T1000 (cell line): ENCODE measurements at regions not wholly inside any gene's neighbourhood (a gene's known extent, or its start where the extent isn't known, plus 50 kb on each side); places are given as distances from the start of the nearest gene placed in this dataset.
"Not testable (repeated sequence)": the region's sequence is repeated elsewhere in the genome, so short reads cannot be mapped to it uniquely, and the experiment has no call there.

Source experiments
- DNase-seq: peaks from one replicate; lab custom pipeline; 2025; ENCODE audit warnings: mixed read lengths; lab: John Stamatoyannopoulos, UW

DNA sequence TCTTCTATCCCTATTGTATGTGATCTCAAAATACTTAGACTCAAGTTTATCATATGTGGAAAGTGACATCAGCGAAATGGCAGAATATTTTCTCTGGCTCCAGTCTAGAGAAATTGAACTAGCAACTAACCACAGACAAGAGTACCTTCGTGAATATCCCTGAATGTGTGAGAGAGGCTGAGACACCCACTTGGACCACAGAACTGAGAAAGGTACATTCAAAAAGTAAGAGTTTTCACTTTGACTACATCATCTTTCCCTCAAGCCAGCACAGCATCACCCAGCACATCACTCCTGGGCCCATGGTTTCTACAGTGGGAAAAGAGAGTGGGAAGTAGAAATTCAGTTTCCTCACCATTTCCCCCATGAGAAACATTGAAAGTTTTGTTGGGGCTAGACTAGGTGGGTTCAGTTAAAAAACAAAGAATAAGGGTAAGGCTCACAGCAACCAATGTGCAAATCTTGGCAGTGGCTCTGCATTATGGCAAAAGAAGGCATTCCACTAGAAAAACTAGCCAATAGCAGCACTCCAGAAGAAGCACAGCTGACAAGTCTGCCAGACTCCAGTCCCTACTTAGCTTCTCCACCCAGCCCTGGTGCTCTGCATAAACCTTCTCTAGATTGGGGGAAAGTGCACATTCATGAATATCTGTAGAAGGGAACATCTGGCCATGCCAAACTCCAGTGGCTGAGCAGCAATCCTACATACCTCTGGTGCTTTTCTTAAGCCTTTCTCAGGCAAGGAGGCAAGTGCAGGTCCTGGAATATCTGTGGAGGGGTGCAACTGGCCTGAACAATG lies 225.6 kb upstream of the VLDLR start:
- no peak for DNase-seq

DNA sequence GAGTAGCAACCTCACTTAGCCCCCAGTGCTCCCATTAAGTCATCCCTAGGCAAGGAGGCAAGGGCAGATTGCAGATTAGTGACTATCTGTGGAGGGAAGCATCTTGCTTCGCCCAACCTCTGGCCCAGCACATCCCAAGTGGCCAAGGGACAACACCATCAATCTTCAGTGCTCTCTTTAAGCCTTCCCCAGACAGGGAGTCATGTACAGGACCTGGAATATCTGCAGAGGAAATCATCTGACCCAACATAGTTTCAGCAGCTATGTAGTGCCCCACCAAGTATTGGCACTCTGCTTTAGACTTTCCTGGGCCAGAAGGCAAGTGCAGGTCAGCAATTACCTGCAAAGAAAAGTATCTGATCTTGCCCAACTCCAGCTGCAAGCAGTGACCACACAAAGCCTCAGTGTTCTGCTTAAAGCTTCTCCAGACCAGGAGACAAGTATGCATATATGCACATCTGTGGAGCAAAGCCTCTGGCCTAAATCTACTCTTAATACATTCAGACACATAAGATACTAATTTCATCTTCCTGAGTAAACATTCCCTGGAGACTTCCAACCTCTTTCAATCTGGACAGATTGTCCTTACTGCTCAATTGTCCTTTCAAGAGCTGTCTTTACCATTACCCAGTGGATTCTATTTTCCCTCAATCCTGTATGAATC lies 224.8 kb upstream of the VLDLR start:
- no peak for DNase-seq

- not testable (repeated sequence) for DNase-seq
These were observed 223.7 kb upstream of the VLDLR start for GRCh38 chr9:2397875-2398274.

DNA sequence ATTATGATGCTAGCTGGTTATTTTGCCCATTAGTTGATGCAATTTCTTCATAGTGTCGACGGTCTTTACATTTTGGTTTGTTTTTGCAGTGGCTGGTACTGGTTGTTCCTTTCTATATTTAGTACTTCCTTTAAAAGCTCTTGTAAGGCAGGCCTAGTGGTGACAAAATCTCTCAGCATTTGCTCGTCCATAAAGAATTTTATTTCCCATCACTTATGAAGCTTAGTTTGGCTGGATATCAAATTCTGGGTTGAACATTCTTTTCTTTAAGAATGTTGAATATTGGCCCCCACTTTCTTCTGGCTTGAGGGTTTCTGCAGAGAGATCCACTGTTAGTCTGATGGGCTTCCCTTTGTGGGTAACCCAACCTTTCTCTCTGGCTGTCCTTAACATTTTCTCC lies 219.8 kb upstream of the VLDLR start:
- DNase-seq, result not testable (repeated sequence)

DNA sequence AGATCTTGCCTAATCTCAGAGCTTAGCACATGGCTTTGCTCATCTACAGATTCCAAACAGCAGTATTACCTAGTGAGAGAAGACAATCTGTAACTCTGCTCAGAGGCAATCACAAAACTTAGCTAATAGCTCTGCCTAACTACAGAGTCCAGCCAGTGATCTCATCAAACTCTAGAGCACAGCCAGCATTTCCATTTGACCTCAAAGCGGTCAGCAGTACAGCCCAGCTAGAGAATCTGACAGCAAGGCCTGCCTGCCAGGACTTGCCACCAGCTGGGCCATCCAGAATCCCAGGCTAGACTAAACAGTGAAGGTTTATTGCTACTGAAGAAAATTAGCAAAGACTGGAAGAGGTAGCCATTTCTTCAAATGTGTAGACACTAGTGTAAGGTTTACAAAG lies 217.9 kb upstream of the VLDLR start:
- no peak for DNase-seq

DNA sequence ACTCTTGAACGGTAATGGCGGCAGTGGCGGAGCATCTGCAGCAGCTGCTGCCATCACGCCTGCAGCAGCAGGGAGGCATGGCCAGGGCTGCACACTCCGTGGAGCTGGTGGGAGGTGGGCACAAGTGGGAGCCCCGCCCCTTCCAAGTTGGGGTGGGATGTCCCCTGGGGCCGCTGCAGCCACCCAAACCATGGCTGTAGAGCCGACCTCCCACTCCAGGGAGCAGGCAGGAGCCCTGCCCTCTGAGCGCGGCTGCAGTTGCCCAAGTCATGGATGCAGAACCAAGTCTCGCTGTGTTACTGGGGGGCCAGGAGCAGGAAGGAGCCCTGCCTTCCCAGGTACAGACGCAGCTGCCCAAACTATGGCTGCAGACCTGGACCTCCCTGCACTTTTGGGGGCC lies 215.3 kb upstream of the VLDLR start:
- DNase-seq, result no peak

GRCh38 chr9:2407450-2407849 lies 214.1 kb upstream of the VLDLR start:
- DNase-seq, result no peak

DNA sequence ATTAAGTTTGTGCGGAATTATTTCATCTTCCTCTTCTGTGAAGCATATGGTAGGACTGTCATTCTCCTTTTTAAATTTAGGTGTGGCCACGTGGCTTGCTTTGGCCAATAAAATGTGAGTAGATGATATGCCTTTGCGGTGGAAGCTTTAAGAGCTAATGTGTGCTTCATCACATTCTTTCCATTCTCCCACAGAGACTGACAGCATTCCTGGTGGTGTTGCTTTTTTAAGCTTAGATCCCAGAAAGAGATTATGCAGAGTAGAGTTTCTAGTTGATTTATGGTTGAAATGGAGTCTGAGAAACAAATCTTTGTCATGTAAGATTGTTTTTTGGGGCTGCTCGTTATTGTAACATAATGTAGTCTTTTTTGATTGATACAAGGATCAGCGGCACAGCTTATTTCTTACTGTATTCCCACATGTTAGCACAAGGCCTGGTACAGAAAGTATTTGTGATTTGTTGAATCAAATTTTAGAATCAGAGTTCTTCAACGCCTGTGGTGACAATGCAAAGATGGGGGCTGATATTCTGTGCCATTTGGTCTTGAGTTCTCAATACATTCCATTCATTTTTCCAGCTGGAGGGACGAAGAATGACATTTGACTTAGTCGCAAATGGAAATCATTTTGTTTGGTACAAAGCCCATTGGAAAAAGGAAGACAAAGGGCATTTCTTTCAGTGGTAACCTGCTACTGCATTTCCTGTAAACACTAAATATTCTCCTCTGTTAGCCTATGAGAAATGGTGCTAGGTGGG lies 209.9 kb upstream of the VLDLR start:
- no peak for DNase-seq

DNA sequence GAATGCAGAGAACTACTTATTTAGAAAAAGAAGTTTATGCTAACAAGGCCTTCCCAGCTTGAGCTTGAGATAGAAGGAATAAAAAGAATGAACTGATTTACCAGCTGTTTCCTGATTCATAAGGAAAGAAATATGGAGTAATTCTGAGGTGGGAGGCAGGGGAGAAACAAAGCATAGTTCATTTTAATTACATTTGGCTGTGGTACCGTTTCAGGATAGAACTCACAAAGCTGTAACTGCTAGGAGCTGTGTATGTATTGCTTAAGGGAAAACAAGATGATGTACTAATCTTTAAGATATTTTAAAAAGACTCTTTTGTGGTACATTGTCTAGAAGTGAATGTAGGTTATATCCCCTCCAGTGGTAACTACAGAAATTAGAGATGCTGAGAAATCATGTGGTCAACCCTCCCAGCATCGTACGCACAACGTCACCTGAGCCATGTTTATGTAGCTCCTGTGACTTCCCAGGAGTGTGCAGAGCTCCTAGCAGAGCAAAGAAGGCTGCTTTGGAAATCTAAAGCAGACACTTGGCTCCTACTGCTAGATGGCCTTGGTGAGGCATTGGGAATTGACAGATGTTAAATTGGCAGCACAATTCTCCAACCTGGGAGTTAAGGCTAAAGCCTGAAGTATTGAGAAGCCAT lies 208.3 kb upstream of the VLDLR start:
- no peak for DNase-seq

GRCh38 chr9:2414465-2414864 lies 207.1 kb upstream of the VLDLR start:
- DNase-seq, result no peak

- DNase-seq, result no peak
These were observed 206.3 kb upstream of the VLDLR start for GRCh38 chr9:2415326-2415725.

DNA sequence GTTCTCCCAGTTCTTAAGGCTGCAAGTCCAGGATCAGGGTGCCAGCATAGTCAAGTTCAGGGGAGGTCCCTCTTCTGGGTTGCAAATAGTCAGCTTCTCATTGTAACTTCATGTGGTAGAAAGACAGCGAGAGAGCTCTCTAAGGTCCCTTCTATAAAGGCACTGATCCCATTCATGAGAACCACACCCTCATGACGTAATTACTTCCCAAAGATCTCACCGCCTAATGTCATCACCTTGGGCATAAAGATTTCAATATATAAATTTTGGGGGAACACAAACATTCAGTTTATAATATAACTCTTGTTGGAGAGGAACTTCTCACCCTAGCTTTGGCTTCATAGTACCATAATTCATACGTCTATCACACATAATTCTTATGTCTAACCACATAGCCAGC lies 203.9 kb upstream of the VLDLR start:
- no peak for DNase-seq

GRCh38 chr9:2418619-2419018 lies 203.0 kb upstream of the VLDLR start:
- DNase-seq, result no peak

DNA sequence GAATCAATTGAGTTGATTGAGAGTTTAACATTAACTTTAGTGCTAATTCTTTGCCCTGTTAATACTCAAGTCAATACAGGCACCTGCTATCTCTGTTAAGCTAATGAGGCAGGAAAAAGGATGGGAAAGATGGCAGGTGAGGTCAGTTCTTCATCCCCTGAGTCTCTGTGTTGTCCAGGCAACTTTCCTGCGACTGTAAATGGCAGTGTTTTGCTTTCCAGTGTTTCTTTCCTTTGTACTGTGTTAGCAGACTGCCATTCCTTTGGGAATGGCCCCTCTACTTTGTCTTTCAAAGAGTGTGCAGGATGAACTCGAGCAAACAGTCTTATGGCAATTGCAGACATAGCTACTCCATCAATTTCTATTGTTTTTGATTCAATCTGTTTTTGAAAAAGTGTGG lies 202.2 kb upstream of the VLDLR start:
- no peak for DNase-seq

DNA sequence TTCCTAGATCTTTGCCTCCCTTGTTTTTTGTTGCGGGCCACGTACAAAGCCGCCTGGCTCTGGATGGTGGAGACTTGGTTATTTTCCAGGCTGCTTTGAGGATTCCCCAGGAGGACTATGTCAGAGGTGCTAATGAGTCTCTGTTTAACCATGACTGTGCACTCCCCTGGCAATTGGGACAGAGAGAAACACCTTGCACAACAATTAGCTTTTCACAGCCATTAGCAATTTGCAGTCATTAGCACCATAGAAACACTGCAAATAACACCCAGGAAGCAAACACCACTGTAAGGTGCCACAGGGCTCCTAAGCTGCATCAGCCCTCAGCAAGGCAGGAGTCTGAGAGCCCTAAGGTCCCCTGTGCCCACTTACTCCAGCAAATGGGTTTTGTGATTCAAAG lies 201.0 kb upstream of the VLDLR start:
- DNase-seq, result no peak

GRCh38 chr9:2424619-2425033 lies 197.0 kb upstream of the VLDLR start:
- no peak for DNase-seq

DNA sequence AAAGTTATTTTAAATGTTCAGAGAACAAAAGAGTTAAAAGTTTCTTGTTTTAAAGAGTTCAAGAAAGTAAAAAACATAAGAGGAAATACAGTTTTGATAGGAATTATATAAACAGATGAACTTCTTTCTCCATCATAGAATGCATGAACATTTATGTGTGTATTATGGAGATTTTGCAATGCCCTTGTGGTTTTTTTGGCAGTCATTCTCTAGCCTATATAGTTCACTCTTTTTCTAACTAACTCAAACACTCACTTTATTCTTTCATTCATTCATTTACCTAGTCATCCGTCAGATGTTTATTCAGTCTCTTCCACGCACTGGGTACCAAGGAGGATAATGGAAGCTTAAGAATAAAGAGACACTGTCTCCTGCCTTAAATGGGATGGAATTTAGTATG lies 195.9 kb upstream of the VLDLR start:
- DNase-seq, result no peak

DNA sequence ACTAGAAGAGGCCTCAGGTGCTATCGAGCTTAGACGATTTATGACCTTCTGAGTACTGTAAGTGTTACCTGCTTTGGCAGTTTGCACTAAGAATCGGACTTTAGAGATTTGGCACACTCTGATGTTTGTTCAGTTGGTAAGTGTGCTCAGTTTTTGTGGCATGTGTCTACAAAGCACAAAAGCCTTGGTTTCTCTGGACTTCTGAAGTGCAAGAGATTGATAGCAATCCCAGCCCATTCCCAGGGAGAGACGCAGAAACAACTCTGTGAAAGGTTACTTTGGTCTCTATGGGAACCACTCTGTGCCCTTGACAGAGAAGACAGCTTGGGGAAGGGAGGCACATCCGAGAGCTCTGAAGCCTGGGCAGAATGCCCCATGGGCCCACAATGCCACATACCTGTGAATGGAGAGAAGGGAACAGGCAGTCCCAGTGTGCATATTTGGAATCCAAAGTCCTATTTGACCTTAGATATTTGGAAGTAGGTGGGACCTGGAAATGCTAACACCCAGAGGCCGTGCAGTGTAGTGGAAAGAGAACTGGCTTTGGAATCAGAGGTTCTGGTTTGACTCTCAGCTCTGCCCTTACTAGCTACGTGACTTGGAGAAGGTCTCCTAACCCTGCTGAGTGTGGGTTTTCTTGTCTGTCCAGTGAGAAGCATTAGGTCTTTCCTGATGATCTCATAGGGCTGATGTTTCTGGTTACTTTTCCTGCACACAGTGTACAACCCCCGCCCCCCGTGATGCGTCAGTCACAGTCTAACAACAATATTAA lies 194.3 kb upstream of the VLDLR start:
- no peak for DNase-seq

- DNase-seq, result no peak
These were observed 181.6 kb upstream of the VLDLR start for GRCh38 chr9:2439957-2440356.

DNA sequence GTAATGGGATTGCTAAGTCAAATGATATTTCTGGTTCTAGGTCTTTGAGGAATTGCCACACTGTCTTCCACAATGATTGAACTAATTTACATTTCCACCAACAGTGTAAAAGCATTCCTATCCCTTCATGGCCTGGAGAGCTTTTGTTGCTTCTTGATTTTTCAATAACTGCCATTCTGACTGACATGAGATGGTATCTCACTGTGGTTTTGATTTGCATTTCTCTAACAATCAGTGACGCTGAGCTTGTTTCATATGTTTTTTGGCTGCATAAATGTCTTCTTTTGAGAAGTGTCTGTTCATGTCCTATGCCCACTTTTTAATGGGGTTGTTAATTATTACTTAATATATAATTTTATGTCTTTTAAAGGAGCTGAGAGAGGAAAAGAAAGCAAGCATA lies 177.7 kb upstream of the VLDLR start:
- not testable (repeated sequence) for DNase-seq

DNA sequence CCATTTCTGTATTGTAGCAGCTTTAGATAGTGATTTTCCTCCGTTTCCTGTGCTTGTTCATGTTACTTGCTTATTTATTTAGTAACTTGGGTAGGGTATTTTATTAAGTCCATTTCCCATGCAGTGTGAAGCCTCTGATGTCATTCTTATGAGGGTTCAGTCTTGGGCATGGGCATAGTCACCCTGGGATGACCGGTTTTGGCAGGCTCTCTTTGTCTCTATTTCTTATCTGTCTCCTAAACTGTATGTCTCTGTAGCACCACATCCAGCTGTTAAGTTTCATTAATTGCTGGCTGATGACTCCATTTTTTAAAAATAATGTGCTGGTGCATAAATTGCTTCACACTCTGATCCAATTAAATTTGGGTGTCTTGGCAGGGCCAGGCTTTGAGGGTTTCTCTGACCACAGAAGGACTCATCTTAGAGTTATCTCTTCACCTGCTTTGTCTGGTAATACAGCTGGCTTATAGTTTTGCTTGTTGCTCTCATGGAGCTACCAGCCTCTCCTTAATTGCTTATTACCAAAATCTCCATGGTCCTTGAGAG lies 173.3 kb upstream of the VLDLR start:
- no peak for DNase-seq
